Inferior parietal cortex (tissue), 1 donor: ENCODE measurements at regions not wholly inside any gene's neighbourhood (a gene's known extent, or its start where the extent isn't known, plus 50 kb on each side); places are given as distances from the start of the nearest gene placed in this dataset.
"Not testable (repeated sequence)": the region's sequence is repeated elsewhere in the genome, so short reads cannot be mapped to it uniquely, and the experiment has no call there.

ENCODE experiments used
- DNase-seq: peaks from one replicate; pipeline ENCODE4 v3.0.0-alpha.2; 2016; ENCODE audit errors: extremely low spot score

GRCh38 chr11:16605894-16606783, 132.3 kb upstream of the C11orf58 start:
- peak; percentile 95 for DNase-seq

GRCh38 chr11:16605389-16605893, 133.0 kb upstream of the C11orf58 start:
- no peak for DNase-seq

GRCh38 chr11:16604794-16605388, 133.6 kb upstream of the C11orf58 start:
- no peak for DNase-seq

- DNase-seq = no peak
Measured at GRCh38 chr11:16603890-16604793, 134.3 kb upstream of the C11orf58 start.

GRCh38 chr11:16603245-16603644, 135.2 kb upstream of the C11orf58 start:
- DNase-seq = no peak

GRCh38 chr11:16598906-16599305, 139.5 kb upstream of the C11orf58 start:
- no peak for DNase-seq

GRCh38 chr11:16598032-16598431, 140.4 kb upstream of the C11orf58 start:
- DNase-seq = no peak

GRCh38 chr11:16596231-16596630, 142.2 kb upstream of the C11orf58 start:
- DNase-seq = no peak

- DNase-seq = no peak
Measured at GRCh38 chr11:16591157-16591556, 147.3 kb upstream of the C11orf58 start.

GRCh38 chr11:16587670-16588069, 150.8 kb upstream of the C11orf58 start:
- DNase-seq = no peak

- no peak for DNase-seq
Measured at GRCh38 chr11:16584569-16584968, 153.9 kb upstream of the C11orf58 start.

- not testable (repeated sequence) for DNase-seq
Measured at GRCh38 chr11:16581078-16581477, 157.4 kb upstream of the C11orf58 start.

- DNase-seq = no peak
Measured at GRCh38 chr11:16577490-16577889, 161.0 kb upstream of the C11orf58 start.

- not testable (repeated sequence) for DNase-seq
Measured at GRCh38 chr11:16574889-16575288, 163.6 kb upstream of the C11orf58 start.

GRCh38 chr11:16572945-16573344, 165.5 kb upstream of the C11orf58 start:
- DNase-seq = no peak

GRCh38 chr11:16561150-16561549, 177.3 kb upstream of the C11orf58 start:
- no peak for DNase-seq

- no peak for DNase-seq
Measured at GRCh38 chr11:16558494-16558893, 180.0 kb upstream of the C11orf58 start.

GRCh38 chr11:16555956-16556355, 182.5 kb upstream of the C11orf58 start:
- DNase-seq = no peak

GRCh38 chr11:16554361-16554760, 184.1 kb upstream of the C11orf58 start:
- DNase-seq = no peak

- DNase-seq = no peak
Measured at GRCh38 chr11:16547879-16548278, 190.6 kb upstream of the C11orf58 start.

- DNase-seq = no peak
Measured at GRCh38 chr11:16543642-16544041, 187.3 kb upstream of the SOX6 start.

GRCh38 chr11:16542353-16542752, 186.0 kb upstream of the SOX6 start:
- DNase-seq = no peak
